ENCODE measurements at regions not wholly inside any gene's neighbourhood (a gene's known extent, or its start where the extent isn't known, plus 50 kb on each side); places are given as distances from the start of the nearest gene placed in this dataset.

GRCh38 chr5:142215915-142216681 lies 107.5 kb downstream of the NDFIP1 start:
- in situ Hi-C loops (cut with HindIII; ENCODE audit: low pct_ligation_motif_present, low sequenced_read_pairs): no loop called here
- peak; percentile 17 for TF ChIP-seq CTCF (IDR thresholded peaks at IDR 0.05; ENCODE audit: low read depth, low read length, missing control alignments)
- peak; percentile 97 for DNase-seq
- H3K27me3 ChIP-seq (replicated peaks): no peaks in the 10 kb centered on the region
- no peaks in the 10 kb centered on the region for H3K36me3 ChIP-seq (replicated peaks)
- peak overlapping the region; percentile 53 for H3K27ac ChIP-seq
- H3K4me3 ChIP-seq (ENCODE audit: low read depth, low read length): no peak overlapping the region

GRCh38 chr5:142213077-142213476 lies 104.5 kb downstream of the NDFIP1 start:
- H3K4me3 ChIP-seq (ENCODE audit: low read depth, low read length): no peak overlapping the region
- no peak for DNase-seq
- H3K27ac ChIP-seq: no peak overlapping the region
- in situ Hi-C loops (cut with HindIII; ENCODE audit: low pct_ligation_motif_present, low sequenced_read_pairs): no loop called here
- H3K36me3 ChIP-seq (replicated peaks): no peaks in the 10 kb centered on the region
- H3K27me3 ChIP-seq (replicated peaks): no peaks in the 10 kb centered on the region
- TF ChIP-seq CTCF (IDR thresholded peaks at IDR 0.05; ENCODE audit: low read depth, low read length, missing control alignments): no peak

GRCh38 chr5:142211918-142212317 lies 103.3 kb downstream of the NDFIP1 start:
- no peak overlapping the region for H3K4me3 ChIP-seq (ENCODE audit: low read depth, low read length)
- H3K27ac ChIP-seq: no peak overlapping the region
- no peaks in the 10 kb centered on the region for H3K27me3 ChIP-seq (replicated peaks)
- no peaks in the 10 kb centered on the region for H3K36me3 ChIP-seq (replicated peaks)
- DNase-seq: no peak
- no peak for TF ChIP-seq CTCF (IDR thresholded peaks at IDR 0.05; ENCODE audit: low read depth, low read length, missing control alignments)
- in situ Hi-C loops (cut with HindIII; ENCODE audit: low pct_ligation_motif_present, low sequenced_read_pairs): no loop called here

- Histone ChIP-seq H3K36me3 (replicated peaks) (no peaks in the 10 kb centered on the region), H3K27ac (no peak overlapping the region), H3K27me3 (replicated peaks) (no peaks in the 10 kb centered on the region), H3K4me3 (ENCODE audit: low read depth, low read length) (no peak overlapping the region)
- TF ChIP-seq CTCF (IDR thresholded peaks at IDR 0.05; ENCODE audit: low read depth, low read length, missing control alignments): no peak
- in situ Hi-C loops (cut with HindIII; ENCODE audit: low pct_ligation_motif_present, low sequenced_read_pairs): no loop called here
- DNase-seq: no peak
Observed at GRCh38 chr5:142210864-142211412, 102.4 kb downstream of the NDFIP1 start.

- no peak overlapping the region for H3K27ac ChIP-seq
- no peaks in the 10 kb centered on the region for H3K27me3 ChIP-seq (replicated peaks)
- no peak overlapping the region for H3K4me3 ChIP-seq (ENCODE audit: low read depth, low read length)
- no peaks in the 10 kb centered on the region for H3K36me3 ChIP-seq (replicated peaks)
- in situ Hi-C loops (cut with HindIII; ENCODE audit: low pct_ligation_motif_present, low sequenced_read_pairs): no loop called here
- no peak for DNase-seq
- no peak for TF ChIP-seq CTCF (IDR thresholded peaks at IDR 0.05; ENCODE audit: low read depth, low read length, missing control alignments)
Observed at GRCh38 chr5:142210011-142210410, 101.4 kb downstream of the NDFIP1 start.

Data from brain microvascular endothelial cell (primary cell).